ENCODE measurements at regions not wholly inside any gene's neighbourhood (a gene's known extent, or its start where the extent isn't known, plus 50 kb on each side); places are given as distances from the start of the nearest gene placed in this dataset.

DNA sequence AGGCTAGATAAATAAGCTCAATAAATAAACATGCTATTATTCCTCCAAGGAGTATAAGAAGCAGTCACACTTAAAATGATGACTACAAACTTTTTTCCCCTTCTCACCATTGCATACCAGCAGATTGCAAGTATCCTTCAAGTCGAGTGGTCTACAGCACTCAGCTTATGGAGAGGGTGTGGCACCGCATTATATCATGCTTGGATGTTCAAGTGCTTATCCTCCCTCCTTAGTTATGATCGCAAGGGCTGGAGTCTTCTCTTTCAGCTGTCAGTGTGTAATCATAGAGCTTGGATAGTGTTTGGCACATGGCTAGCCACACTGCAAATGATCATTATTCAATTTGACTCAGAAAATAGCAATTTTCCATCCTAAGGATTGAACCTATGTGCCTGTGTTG is 124.0 kb downstream of the CARTPT start:
- Histone ChIP-seq H3K36me3 (ENCODE audit: control insufficient read depth in 4 of 4, insufficient read depth in 3 of 4, low read depth in 1 of 4, low read length in 3 of 4) (no peaks in the 10 kb centered on the region), H3K4me3 (ENCODE audit: low read depth in 1 of 3, low read length in 3 of 3) (no peak overlapping the region), H3K9ac (ENCODE audit: low read depth in 1 of 2, low read length in 2 of 2) (no peak overlapping the region), H3K9me3 (ENCODE audit: control insufficient read depth in 4 of 4, low read length in 3 of 4) (no peaks in the 10 kb centered on the region), H3K4me1 (ENCODE audit: control insufficient read depth in 4 of 4, insufficient read depth in 4 of 4, low read length in 3 of 4) (no peaks in the 10 kb centered on the region), H3K27ac (ENCODE audit: low read depth in 1 of 2, low read length in 2 of 2) (no peak overlapping the region), H3K27me3 (ENCODE audit: control insufficient read depth in 4 of 4, insufficient read depth in 4 of 4, low read length in 3 of 4) (no peaks in the 10 kb centered on the region)
- TF ChIP-seq JUND (IDR thresholded peaks at IDR 0.05) (no peak), FOXA1 (IDR thresholded peaks at IDR 0.05) (no peak), TAF1 (conservative IDR thresholded peaks at IDR 0.05) (no peak), YY1 (IDR thresholded peaks at IDR 0.05) (no peak)
- TF ChIP-seq, protein P1, sequence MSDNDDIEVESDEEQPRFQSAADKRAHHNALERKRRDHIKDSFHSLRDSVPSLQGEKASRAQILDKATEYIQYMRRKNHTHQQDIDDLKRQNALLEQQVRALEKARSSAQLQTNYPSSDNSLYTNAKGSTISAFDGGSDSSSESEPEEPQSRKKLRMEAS (IDR thresholded peaks at IDR 0.05): no peak
- TF ChIP-seq, protein P2, sequence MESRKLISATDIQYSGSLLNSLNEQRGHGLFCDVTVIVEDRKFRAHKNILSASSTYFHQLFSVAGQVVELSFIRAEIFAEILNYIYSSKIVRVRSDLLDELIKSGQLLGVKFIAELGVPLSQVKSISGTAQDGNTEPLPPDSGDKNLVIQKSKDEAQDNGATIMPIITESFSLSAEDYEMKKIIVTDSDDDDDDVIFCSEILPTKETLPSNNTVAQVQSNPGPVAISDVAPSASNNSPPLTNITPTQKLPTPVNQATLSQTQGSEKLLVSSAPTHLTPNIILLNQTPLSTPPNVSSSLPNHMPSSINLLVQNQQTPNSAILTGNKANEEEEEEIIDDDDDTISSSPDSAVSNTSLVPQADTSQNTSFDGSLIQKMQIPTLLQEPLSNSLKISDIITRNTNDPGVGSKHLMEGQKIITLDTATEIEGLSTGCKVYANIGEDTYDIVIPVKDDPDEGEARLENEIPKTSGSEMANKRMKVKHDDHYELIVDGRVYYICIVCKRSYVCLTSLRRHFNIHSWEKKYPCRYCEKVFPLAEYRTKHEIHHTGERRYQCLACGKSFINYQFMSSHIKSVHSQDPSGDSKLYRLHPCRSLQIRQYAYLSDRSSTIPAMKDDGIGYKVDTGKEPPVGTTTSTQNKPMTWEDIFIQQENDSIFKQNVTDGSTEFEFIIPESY (IDR thresholded peaks at IDR 0.05): no peak
- 85% methylated on average over 3 of the region's 3 CpGs for WGBS
- DNase-seq (ENCODE audit: low spot score): no peak

DNA sequence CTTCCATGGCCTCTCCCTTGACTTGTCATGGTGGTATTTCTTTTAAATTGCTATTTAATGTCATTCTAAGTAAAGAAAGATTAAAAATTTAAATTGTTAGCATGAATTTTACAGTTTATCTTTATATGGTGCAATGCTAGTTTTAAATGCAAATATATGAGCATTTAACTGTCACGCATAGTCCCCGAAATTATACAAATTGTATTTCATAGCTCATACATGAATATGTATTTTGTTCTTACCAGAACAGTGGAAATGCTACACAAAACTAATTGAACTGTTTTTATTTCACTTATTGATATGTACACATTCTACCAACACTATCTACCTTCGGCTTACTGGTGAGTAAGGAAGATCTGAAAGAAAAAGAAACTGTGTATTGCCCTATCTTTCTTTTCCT is 125.8 kb downstream of the CARTPT start:
- TF ChIP-seq HNF4G (IDR thresholded peaks at IDR 0.05) (no peak), FOXA1 (IDR thresholded peaks at IDR 0.05) (no peak), HNF4A (conservative IDR thresholded peaks at IDR 0.05) (no peak), RXRA (IDR thresholded peaks at IDR 0.05) (no peak), TAF1 (conservative IDR thresholded peaks at IDR 0.05) (no peak), EGR1 (IDR thresholded peaks at IDR 0.05; ENCODE audit: low read depth in 2 of 2) (no peak), GABPA (IDR thresholded peaks at IDR 0.05 in 1 of 2, conservative IDR thresholded peaks at IDR 0.05 in 1 of 2) (no peak), JUND (IDR thresholded peaks at IDR 0.05) (no peak), YY1 (IDR thresholded peaks at IDR 0.05) (no peak)
- TF ChIP-seq, protein P3, sequence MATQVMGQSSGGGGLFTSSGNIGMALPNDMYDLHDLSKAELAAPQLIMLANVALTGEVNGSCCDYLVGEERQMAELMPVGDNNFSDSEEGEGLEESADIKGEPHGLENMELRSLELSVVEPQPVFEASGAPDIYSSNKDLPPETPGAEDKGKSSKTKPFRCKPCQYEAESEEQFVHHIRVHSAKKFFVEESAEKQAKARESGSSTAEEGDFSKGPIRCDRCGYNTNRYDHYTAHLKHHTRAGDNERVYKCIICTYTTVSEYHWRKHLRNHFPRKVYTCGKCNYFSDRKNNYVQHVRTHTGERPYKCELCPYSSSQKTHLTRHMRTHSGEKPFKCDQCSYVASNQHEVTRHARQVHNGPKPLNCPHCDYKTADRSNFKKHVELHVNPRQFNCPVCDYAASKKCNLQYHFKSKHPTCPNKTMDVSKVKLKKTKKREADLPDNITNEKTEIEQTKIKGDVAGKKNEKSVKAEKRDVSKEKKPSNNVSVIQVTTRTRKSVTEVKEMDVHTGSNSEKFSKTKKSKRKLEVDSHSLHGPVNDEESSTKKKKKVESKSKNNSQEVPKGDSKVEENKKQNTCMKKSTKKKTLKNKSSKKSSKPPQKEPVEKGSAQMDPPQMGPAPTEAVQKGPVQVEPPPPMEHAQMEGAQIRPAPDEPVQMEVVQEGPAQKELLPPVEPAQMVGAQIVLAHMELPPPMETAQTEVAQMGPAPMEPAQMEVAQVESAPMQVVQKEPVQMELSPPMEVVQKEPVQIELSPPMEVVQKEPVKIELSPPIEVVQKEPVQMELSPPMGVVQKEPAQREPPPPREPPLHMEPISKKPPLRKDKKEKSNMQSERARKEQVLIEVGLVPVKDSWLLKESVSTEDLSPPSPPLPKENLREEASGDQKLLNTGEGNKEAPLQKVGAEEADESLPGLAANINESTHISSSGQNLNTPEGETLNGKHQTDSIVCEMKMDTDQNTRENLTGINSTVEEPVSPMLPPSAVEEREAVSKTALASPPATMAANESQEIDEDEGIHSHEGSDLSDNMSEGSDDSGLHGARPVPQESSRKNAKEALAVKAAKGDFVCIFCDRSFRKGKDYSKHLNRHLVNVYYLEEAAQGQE (IDR thresholded peaks at IDR 0.05): no peak
- TF ChIP-seq, protein P4, sequence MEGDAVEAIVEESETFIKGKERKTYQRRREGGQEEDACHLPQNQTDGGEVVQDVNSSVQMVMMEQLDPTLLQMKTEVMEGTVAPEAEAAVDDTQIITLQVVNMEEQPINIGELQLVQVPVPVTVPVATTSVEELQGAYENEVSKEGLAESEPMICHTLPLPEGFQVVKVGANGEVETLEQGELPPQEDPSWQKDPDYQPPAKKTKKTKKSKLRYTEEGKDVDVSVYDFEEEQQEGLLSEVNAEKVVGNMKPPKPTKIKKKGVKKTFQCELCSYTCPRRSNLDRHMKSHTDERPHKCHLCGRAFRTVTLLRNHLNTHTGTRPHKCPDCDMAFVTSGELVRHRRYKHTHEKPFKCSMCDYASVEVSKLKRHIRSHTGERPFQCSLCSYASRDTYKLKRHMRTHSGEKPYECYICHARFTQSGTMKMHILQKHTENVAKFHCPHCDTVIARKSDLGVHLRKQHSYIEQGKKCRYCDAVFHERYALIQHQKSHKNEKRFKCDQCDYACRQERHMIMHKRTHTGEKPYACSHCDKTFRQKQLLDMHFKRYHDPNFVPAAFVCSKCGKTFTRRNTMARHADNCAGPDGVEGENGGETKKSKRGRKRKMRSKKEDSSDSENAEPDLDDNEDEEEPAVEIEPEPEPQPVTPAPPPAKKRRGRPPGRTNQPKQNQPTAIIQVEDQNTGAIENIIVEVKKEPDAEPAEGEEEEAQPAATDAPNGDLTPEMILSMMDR (IDR thresholded peaks at IDR 0.05; ENCODE audit: low read depth, low read length, missing input control): no peak
- TF ChIP-seq, protein P2 (IDR thresholded peaks at IDR 0.05): no peak
- Histone ChIP-seq H3K9ac (ENCODE audit: low read depth in 1 of 2, low read length in 2 of 2) (no peak overlapping the region), H3K4me3 (ENCODE audit: low read depth in 1 of 3, low read length in 3 of 3) (no peak overlapping the region), H3K27ac (ENCODE audit: low read depth in 1 of 2, low read length in 2 of 2) (no peak overlapping the region), H3K4me1 (ENCODE audit: control insufficient read depth in 4 of 4, insufficient read depth in 4 of 4, low read length in 3 of 4) (no peaks in the 10 kb centered on the region), H3K27me3 (ENCODE audit: control insufficient read depth in 4 of 4, insufficient read depth in 4 of 4, low read length in 3 of 4) (no peaks in the 10 kb centered on the region), H3K9me3 (ENCODE audit: control insufficient read depth in 4 of 4, low read length in 3 of 4) (peaks cover 0 to 11% (median 2%) of the 10 kb centered on the region in 4 donors), H3K36me3 (ENCODE audit: control insufficient read depth in 4 of 4, insufficient read depth in 3 of 4, low read depth in 1 of 4, low read length in 3 of 4) (no peaks in the 10 kb centered on the region)
- WGBS: 93% methylated on average over 3 of the region's 3 CpGs
- DNase-seq (ENCODE audit: low spot score): no peak
